ENCODE measurements at regions not wholly inside any gene's neighbourhood (a gene's known extent, or its start where the extent isn't known, plus 50 kb on each side); places are given as distances from the start of the nearest gene placed in this dataset.

DNA sequence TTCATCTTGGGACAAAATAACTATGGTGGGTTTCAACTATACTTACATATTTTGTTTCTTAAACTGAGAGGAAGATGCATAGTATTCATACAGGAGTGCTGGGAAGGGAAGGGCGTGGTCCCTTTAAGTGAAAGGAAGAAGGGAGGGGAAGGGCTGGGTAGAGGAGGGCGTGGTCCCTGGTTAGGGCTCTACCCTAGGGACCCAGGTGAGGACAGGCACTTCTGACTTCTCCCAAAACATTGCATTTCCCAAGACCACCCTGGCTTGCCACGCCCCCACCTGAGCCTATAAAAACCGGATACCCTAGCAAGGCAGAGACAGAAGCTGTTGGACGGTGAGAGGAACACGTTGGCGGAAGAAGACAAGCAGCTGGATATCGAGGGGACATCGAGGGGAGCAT lies 157.6 kb upstream of the PLXNA4 start:
- Mint-ChIP-seq H3K27ac (no peak overlapping the region), H3K4me3 (no peak overlapping the region), H3K27me3 (ENCODE audit: low read depth) (peaks cover 17% of the 10 kb centered on the region), H3K9me3 (no peaks in the 10 kb centered on the region), H3K36me3 (ENCODE audit: low read depth) (no peaks in the 10 kb centered on the region), H3K4me1 (peaks cover 5% of the 10 kb centered on the region)
- TF ChIP-seq, protein P1, sequence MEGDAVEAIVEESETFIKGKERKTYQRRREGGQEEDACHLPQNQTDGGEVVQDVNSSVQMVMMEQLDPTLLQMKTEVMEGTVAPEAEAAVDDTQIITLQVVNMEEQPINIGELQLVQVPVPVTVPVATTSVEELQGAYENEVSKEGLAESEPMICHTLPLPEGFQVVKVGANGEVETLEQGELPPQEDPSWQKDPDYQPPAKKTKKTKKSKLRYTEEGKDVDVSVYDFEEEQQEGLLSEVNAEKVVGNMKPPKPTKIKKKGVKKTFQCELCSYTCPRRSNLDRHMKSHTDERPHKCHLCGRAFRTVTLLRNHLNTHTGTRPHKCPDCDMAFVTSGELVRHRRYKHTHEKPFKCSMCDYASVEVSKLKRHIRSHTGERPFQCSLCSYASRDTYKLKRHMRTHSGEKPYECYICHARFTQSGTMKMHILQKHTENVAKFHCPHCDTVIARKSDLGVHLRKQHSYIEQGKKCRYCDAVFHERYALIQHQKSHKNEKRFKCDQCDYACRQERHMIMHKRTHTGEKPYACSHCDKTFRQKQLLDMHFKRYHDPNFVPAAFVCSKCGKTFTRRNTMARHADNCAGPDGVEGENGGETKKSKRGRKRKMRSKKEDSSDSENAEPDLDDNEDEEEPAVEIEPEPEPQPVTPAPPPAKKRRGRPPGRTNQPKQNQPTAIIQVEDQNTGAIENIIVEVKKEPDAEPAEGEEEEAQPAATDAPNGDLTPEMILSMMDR (IDR thresholded peaks at IDR 0.05; ENCODE audit: unreplicated experiment in 3 of 3) = no peak

DNA sequence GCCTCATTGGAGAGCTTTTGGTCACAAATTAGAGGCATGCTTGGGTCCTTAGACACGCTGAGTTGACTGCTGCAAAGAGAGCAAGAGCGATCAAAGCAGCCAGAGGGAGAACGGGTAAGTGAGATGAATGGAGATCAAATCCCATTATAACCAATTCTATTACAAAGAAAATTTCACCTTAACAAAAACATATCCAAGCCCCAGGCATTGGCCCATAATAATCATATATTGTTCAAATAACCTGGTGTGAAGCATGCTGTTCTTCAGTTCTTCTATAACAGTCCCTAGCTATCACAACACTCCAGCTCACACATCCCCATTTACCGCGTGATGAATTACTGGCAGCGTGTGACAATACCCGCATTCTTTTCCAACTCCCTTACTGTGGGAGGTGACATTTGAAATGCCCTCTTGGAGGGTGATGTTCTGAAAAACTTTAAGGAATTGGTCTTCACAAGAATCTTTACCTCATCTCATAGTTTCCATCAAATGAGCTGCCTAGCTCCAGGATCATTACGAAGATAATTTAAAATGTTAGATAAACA lies 156.1 kb upstream of the PLXNA4 start:
- no peaks in the 10 kb centered on the region for H3K4me1 Mint-ChIP-seq
- no peaks in the 10 kb centered on the region for H3K9me3 Mint-ChIP-seq
- H3K4me3 Mint-ChIP-seq = no peak overlapping the region
- no peak overlapping the region for H3K27ac Mint-ChIP-seq
- H3K27me3 Mint-ChIP-seq (ENCODE audit: low read depth) = peaks cover 22% of the 10 kb centered on the region
- no peaks in the 10 kb centered on the region for H3K36me3 Mint-ChIP-seq (ENCODE audit: low read depth)
- TF ChIP-seq, protein P1 (IDR thresholded peaks at IDR 0.05; ENCODE audit: unreplicated experiment in 3 of 3) = no peak

DNA sequence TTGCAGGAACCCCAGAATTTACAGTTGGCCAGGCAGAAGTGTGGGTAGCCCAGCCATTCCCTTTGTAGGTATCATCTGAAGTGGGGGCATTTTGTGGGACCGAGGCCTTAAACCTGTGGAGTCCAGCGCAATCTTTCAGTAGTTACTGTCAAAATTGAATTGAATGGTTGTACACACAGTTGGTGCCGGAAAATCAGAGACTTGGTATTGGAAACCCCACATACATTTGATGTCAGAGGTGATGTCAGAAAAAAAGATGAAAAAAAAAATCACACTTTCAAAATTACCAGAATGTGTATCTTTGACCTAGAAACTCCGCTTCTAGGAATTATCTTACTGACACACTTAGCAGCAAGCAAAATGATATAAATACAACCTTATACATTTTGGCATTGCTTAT lies 153.8 kb upstream of the PLXNA4 start:
- no peak overlapping the region for H3K27ac Mint-ChIP-seq
- no peak overlapping the region for H3K4me3 Mint-ChIP-seq
- TF ChIP-seq, protein P1 (IDR thresholded peaks at IDR 0.05; ENCODE audit: unreplicated experiment in 3 of 3) = no peak
- H3K9me3 Mint-ChIP-seq = no peaks in the 10 kb centered on the region
- H3K36me3 Mint-ChIP-seq (ENCODE audit: low read depth) = no peaks in the 10 kb centered on the region
- H3K27me3 Mint-ChIP-seq (ENCODE audit: low read depth) = peaks cover 13% of the 10 kb centered on the region
- no peaks in the 10 kb centered on the region for H3K4me1 Mint-ChIP-seq

DNA sequence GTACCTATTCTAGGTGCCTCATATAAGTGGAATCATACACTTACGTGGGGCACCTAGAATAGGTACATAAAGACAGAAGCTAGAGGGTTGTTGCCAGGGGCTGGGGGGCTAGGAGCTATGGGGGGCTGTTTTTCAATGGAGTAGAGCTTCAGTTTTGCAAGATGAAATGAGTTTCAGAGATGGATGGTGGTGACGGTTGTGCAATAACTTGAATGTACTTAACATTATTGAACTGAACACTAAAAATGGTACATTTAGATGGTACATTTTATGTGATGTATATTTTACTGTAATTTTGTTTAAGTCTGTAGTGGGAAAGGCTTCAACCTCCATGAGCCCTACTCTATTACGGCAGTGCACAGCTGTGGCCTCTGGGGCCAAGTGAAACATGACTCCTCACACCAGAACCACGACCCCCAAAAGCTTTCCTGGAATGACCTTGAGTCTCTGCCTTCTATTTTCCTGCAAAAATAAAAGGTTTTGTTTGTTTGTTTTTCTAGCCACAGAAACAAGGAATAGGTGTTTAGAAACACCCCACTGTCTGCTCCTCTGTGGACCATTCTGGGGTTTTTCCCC lies 147.3 kb upstream of the PLXNA4 start:
- peaks cover 22% of the 10 kb centered on the region for H3K9me3 Mint-ChIP-seq
- peaks cover 26% of the 10 kb centered on the region for H3K27me3 Mint-ChIP-seq (ENCODE audit: low read depth)
- no peak overlapping the region for H3K27ac Mint-ChIP-seq
- no peaks in the 10 kb centered on the region for H3K36me3 Mint-ChIP-seq (ENCODE audit: low read depth)
- no peaks in the 10 kb centered on the region for H3K4me1 Mint-ChIP-seq
- H3K4me3 Mint-ChIP-seq = no peak overlapping the region
- TF ChIP-seq, protein P1 (IDR thresholded peaks at IDR 0.05; ENCODE audit: unreplicated experiment in 3 of 3) = no peak

DNA sequence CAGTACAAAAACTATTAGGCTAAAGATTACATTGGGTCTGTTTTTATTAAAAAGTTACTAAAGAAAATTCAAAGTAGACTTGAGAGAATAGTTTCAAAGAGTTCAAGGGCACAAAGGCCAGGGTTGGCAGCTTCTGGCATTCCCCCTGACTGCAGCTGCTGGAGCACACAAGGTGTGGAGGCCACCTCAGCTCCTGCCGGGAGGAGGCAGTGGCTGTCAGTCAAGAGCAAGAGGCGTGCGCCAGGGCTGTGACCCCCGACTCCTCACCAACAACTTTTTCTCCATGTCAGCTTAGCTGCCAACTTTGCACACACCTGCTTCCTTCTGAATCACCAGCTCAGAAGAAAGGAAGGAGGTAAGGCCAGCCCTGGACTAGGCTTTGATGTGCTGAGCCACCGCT lies 144.6 kb upstream of the PLXNA4 start:
- Mint-ChIP-seq H3K4me3 (no peak overlapping the region), H3K27me3 (ENCODE audit: low read depth) (peaks cover 25% of the 10 kb centered on the region), H3K27ac (no peak overlapping the region), H3K4me1 (no peaks in the 10 kb centered on the region), H3K36me3 (ENCODE audit: low read depth) (no peaks in the 10 kb centered on the region), H3K9me3 (peaks cover 25% of the 10 kb centered on the region)
- TF ChIP-seq, protein P1 (IDR thresholded peaks at IDR 0.05; ENCODE audit: unreplicated experiment in 3 of 3) = no peak

DNA sequence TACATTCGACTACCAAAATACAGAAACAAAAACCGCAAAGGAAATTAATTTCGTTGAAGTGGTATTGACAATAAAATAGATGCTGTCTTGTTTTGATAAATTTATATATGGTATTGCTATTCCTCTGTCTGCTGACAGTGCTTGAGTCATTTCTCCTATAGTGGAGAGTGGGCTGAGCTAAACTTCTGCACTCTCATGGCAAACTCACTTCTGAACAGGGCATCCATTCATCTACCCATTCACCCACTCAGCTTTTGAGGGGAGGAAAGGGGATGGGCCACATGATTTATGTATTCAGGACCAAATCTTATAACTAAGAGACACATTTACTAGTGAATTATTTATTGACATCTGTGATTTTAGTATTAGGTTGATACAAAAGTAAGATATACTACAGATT lies 137.6 kb upstream of the PLXNA4 start:
- Mint-ChIP-seq H3K27me3 (ENCODE audit: low read depth) (peaks cover 14% of the 10 kb centered on the region), H3K27ac (no peak overlapping the region), H3K36me3 (ENCODE audit: low read depth) (no peaks in the 10 kb centered on the region), H3K9me3 (peaks cover 5% of the 10 kb centered on the region), H3K4me1 (no peaks in the 10 kb centered on the region), H3K4me3 (no peak overlapping the region)
- TF ChIP-seq, protein P1 (IDR thresholded peaks at IDR 0.05; ENCODE audit: unreplicated experiment in 3 of 3) = no peak

Measured in nephron (organoid).